ENCODE measurements at regions not wholly inside any gene's neighbourhood (a gene's known extent, or its start where the extent isn't known, plus 50 kb on each side); places are given as distances from the start of the nearest gene placed in this dataset.

DNA sequence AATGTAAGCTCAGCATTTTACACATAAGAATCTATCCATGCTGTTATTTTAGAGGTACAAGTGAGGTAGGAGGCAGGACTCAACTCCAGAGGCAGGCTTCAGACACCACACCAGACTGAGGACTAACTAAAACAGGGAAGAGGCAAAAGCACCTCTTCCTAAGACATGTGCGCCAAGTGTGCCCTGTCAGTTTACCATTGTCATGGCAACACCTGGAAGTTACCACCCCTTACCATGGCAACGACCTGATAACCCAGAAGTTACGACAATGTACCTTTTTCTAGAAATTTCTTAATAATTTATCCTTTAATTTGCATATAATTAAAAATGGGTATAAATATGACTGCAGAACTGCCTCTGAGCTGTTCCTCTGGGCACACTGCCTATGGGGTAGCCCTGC, 160.1 kb downstream of the FAM124B start:
- no peak overlapping the region for H3K27ac Mint-ChIP-seq
- no peaks in the 10 kb centered on the region for H3K4me1 Mint-ChIP-seq
- no peaks in the 10 kb centered on the region for H3K27me3 ChIP-seq (replicated peaks in 1 of 2; ENCODE audit: control insufficient read depth in 2 of 2, extremely low read depth in 1 of 2, insufficient read depth in 2 of 2, low read length in 1 of 2)
- peaks cover 12 to 14% of the 10 kb centered on the region in 2 donors for H3K27me3 Mint-ChIP-seq
- no peak overlapping the region for H3K4me3 Mint-ChIP-seq
- no CpG with 5 or more reads among the region's 3 CpGs for WGBS (ENCODE audit: insufficient coverage)
- no peaks in the 10 kb centered on the region for H3K9me3 ChIP-seq
- H3K27ac ChIP-seq (ENCODE audit: low read length): no peak overlapping the region
- ATAC-seq (replicated peaks in 1 of 4) (no peak), DNase-seq (no peak)
- CTCF ChIA-PET: interaction anchor here in 1 of 2 donors (0.7 kb wide), 1 partner anchor 1270 kb away, joined by 4 read pairs; no protein-coding TSS in a partner anchor
- no peak overlapping the region for H3K4me3 ChIP-seq (ENCODE audit: control insufficient read depth in 1 of 2, extremely low read depth in 1 of 2, low read length in 1 of 2)
- H3K4me1 ChIP-seq (ENCODE audit: control insufficient read depth in 1 of 2, extremely low read depth in 1 of 2, insufficient read depth in 2 of 2, low read length in 2 of 2): no peaks in the 10 kb centered on the region
- POLR2A ChIA-PET: no interaction called here
- no peaks in the 10 kb centered on the region for H3K36me3 Mint-ChIP-seq
- H3K9me3 Mint-ChIP-seq: peaks cover 0 to 6% (median 4%) of the 10 kb centered on the region in 3 donors
- H3K36me3 ChIP-seq (ENCODE audit: control insufficient read depth in 2 of 2, extremely low read depth in 1 of 2, insufficient read depth in 1 of 2, low read length in 1 of 2): no peaks in the 10 kb centered on the region

DNA sequence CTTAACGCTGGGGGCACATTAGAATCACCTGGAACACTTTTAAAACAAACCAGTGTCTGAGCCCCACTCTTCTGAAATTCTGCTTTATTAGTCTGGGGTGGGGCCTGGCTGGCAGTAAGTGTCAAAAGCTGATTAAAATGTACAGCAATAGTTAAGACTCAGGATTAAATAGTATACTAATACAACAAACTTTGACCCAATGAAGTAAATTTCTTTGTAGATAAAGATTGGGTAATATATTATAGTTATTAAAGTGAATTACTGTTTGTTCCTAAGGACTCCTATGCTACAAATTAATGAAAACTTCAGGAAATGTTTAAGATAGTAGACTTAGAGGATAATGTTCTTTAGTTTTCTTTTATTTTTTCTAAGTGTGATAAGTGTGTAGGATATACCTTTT, 160.9 kb downstream of the FAM124B start:
- Mint-ChIP-seq H3K4me3 (no peak overlapping the region), H3K9me3 (peaks cover 0 to 12% (median 6%) of the 10 kb centered on the region in 3 donors), H3K27me3 (peaks cover 14 to 16% of the 10 kb centered on the region in 2 donors), H3K4me1 (no peaks in the 10 kb centered on the region), H3K27ac (no peak overlapping the region), H3K36me3 (no peaks in the 10 kb centered on the region)
- H3K4me1 ChIP-seq (ENCODE audit: control insufficient read depth in 1 of 2, extremely low read depth in 1 of 2, insufficient read depth in 2 of 2, low read length in 2 of 2): no peaks in the 10 kb centered on the region
- no peaks in the 10 kb centered on the region for H3K27me3 ChIP-seq (replicated peaks in 1 of 2; ENCODE audit: control insufficient read depth in 2 of 2, extremely low read depth in 1 of 2, insufficient read depth in 2 of 2, low read length in 1 of 2)
- no peaks in the 10 kb centered on the region for H3K36me3 ChIP-seq (ENCODE audit: control insufficient read depth in 2 of 2, extremely low read depth in 1 of 2, insufficient read depth in 1 of 2, low read length in 1 of 2)
- H3K4me3 ChIP-seq (ENCODE audit: control insufficient read depth in 1 of 2, extremely low read depth in 1 of 2, low read length in 1 of 2): no peak overlapping the region
- no CpG with 5 or more reads among the region's 1 CpG for WGBS (ENCODE audit: insufficient coverage)
- ATAC-seq (replicated peaks in 1 of 4) (no peak), DNase-seq (no peak)
- POLR2A ChIA-PET: no interaction called here
- no peak overlapping the region for H3K27ac ChIP-seq (ENCODE audit: low read length)
- CTCF ChIA-PET: no interaction called here
- no peaks in the 10 kb centered on the region for H3K9me3 ChIP-seq

DNA sequence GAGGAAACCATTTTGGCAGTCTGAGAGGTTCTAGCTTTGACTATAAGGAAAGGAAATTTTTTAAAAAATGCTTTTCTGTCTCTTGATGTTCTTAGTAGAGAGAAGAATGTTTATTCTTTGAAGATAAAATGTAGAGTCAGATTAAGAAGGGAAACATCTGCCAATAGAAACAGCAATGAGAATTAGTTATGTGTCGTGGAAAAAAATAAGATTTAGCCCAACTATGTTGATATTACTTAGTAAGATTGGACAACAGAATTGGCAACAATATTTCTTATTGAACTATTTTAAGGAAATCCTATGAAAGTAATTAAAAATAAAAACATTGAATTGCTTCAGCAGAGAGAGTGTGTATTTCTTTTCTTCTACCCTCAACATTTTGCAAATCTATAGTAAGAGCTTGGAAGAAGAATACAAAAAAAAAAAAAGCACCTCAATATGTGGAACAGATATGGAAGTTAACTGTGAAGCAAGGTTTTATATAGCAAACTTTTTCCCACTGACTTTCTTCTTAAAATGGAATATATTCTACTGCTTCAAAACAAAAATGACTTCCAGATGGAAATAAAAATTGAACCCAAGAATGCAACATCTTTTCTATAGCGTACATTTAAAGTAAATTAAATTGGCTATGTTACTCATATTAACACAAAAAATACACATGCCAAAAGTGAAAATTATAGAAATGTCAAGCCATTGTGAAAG, 177.9 kb downstream of the FAM124B start:
- no peak for ATAC-seq (replicated peaks in 1 of 4)
- H3K4me1 ChIP-seq (ENCODE audit: control insufficient read depth in 1 of 2, extremely low read depth in 1 of 2, insufficient read depth in 2 of 2, low read length in 2 of 2): no peaks in the 10 kb centered on the region
- peaks cover 22 to 46% of the 10 kb centered on the region in 2 donors for H3K27me3 Mint-ChIP-seq
- no peaks in the 10 kb centered on the region for H3K36me3 Mint-ChIP-seq
- ChIA-PET CTCF (interaction anchor here in 1 of 2 donors (0.6 kb wide), 1 partner anchor 67 kb away, joined by 3 read pairs; no protein-coding TSS in a partner anchor), POLR2A (no interaction called here)
- no peak for DNase-seq
- no peaks in the 10 kb centered on the region for H3K4me1 Mint-ChIP-seq
- no peaks in the 10 kb centered on the region for H3K36me3 ChIP-seq (ENCODE audit: control insufficient read depth in 2 of 2, extremely low read depth in 1 of 2, insufficient read depth in 1 of 2, low read length in 1 of 2)
- H3K4me3 ChIP-seq (ENCODE audit: control insufficient read depth in 1 of 2, extremely low read depth in 1 of 2, low read length in 1 of 2): no peak overlapping the region
- H3K4me3 Mint-ChIP-seq: no peak overlapping the region
- H3K27ac Mint-ChIP-seq: no peak overlapping the region
- no peak overlapping the region for H3K27ac ChIP-seq (ENCODE audit: low read length)
- no peaks in the 10 kb centered on the region for H3K9me3 Mint-ChIP-seq
- peaks cover 0 to 8% of the 10 kb centered on the region in 2 experiments for H3K27me3 ChIP-seq (replicated peaks in 1 of 2; ENCODE audit: control insufficient read depth in 2 of 2, extremely low read depth in 1 of 2, insufficient read depth in 2 of 2, low read length in 1 of 2)
- no peaks in the 10 kb centered on the region for H3K9me3 ChIP-seq
- WGBS (ENCODE audit: insufficient coverage): no CpG with 5 or more reads among the region's 2 CpGs

DNA sequence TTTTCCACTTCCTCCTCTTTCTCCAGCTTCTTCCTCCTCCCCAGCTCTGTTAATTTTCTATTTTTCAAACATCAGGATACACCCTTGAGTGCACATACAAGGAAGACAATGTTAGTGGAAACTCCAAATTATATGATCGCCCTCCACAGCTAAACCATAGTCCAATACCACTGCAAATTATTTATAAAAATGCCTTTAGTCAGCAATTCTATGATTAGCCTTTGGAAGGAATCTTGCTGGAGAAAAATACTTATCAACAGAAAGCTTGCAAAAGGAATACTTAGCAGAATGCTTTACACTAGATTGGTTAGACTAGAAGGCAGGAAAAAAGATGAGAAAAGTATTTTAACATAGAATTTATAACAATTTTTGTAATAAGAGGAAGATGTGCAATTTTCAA, 178.9 kb downstream of the FAM124B start:
- CTCF ChIA-PET: interaction anchor here in 1 of 2 donors (0.6 kb wide), 1 partner anchor 57 kb away, joined by 3 read pairs; no protein-coding TSS in a partner anchor
- WGBS (ENCODE audit: insufficient coverage): no CpG with 5 or more reads among the region's 1 CpG

DNA sequence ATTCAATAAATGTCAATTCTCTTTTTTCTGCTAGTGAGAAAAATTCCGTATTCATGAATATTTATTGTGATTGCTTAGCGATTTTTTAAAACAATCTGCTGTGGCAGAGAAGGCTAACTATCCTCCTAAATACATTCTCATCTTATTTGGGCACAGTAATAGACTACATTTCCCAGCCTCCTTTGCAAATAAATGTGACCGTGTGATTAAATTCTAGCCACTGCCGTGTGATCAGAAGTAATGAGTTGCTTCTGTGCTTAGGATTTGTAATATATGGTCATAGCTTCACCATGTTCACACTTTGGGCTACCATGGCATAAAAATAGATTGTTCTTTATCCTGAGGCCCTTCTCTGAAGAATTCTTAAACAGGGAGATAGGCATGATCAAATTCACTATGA, 179.6 kb downstream of the FAM124B start:
- DNase-seq (no peak), ATAC-seq (replicated peaks in 1 of 4) (no peak)
- no peaks in the 10 kb centered on the region for H3K9me3 Mint-ChIP-seq
- ChIA-PET CTCF (interaction anchor here in 1 of 2 donors (0.6 kb wide), 1 partner anchor 58 kb away, joined by 3 read pairs; no protein-coding TSS in a partner anchor), POLR2A (no interaction called here)
- WGBS (ENCODE audit: insufficient coverage): 40% methylated on average over 1 of the region's 4 CpGs
- H3K27ac Mint-ChIP-seq: no peak overlapping the region
- peaks cover 0 to 8% of the 10 kb centered on the region in 2 experiments for H3K27me3 ChIP-seq (replicated peaks in 1 of 2; ENCODE audit: control insufficient read depth in 2 of 2, extremely low read depth in 1 of 2, insufficient read depth in 2 of 2, low read length in 1 of 2)
- H3K4me3 Mint-ChIP-seq: no peak overlapping the region
- H3K27ac ChIP-seq (ENCODE audit: low read length): no peak overlapping the region
- H3K27me3 Mint-ChIP-seq: peaks cover 14 to 39% of the 10 kb centered on the region in 2 donors
- H3K36me3 Mint-ChIP-seq: no peaks in the 10 kb centered on the region
- no peaks in the 10 kb centered on the region for H3K9me3 ChIP-seq
- no peak overlapping the region for H3K4me3 ChIP-seq (ENCODE audit: control insufficient read depth in 1 of 2, extremely low read depth in 1 of 2, low read length in 1 of 2)
- H3K4me1 Mint-ChIP-seq: no peaks in the 10 kb centered on the region
- no peaks in the 10 kb centered on the region for H3K36me3 ChIP-seq (ENCODE audit: control insufficient read depth in 2 of 2, extremely low read depth in 1 of 2, insufficient read depth in 1 of 2, low read length in 1 of 2)
- no peaks in the 10 kb centered on the region for H3K4me1 ChIP-seq (ENCODE audit: control insufficient read depth in 1 of 2, extremely low read depth in 1 of 2, insufficient read depth in 2 of 2, low read length in 2 of 2)

More for the DNA sequence above, 178.9 kb downstream of the FAM124B start:
- H3K36me3 Mint-ChIP-seq: no peaks in the 10 kb centered on the region
- DNase-seq (no peak), ATAC-seq (replicated peaks in 1 of 4) (no peak)
- Histone ChIP-seq H3K27me3 (replicated peaks in 1 of 2; ENCODE audit: control insufficient read depth in 2 of 2, extremely low read depth in 1 of 2, insufficient read depth in 2 of 2, low read length in 1 of 2) (peaks cover 0 to 8% of the 10 kb centered on the region in 2 experiments), H3K9me3 (no peaks in the 10 kb centered on the region), H3K4me1 (ENCODE audit: control insufficient read depth in 1 of 2, extremely low read depth in 1 of 2, insufficient read depth in 2 of 2, low read length in 2 of 2) (no peaks in the 10 kb centered on the region), H3K27ac (ENCODE audit: low read length) (no peak overlapping the region), H3K36me3 (ENCODE audit: control insufficient read depth in 2 of 2, extremely low read depth in 1 of 2, insufficient read depth in 1 of 2, low read length in 1 of 2) (no peaks in the 10 kb centered on the region), H3K4me3 (ENCODE audit: control insufficient read depth in 1 of 2, extremely low read depth in 1 of 2, low read length in 1 of 2) (no peak overlapping the region)
- no peak overlapping the region for H3K4me3 Mint-ChIP-seq
- H3K27me3 Mint-ChIP-seq: peaks cover 18 to 43% of the 10 kb centered on the region in 2 donors
- H3K27ac Mint-ChIP-seq: no peak overlapping the region
- H3K9me3 Mint-ChIP-seq: no peaks in the 10 kb centered on the region
- POLR2A ChIA-PET: no interaction called here
- H3K4me1 Mint-ChIP-seq: no peaks in the 10 kb centered on the region

DNA sequence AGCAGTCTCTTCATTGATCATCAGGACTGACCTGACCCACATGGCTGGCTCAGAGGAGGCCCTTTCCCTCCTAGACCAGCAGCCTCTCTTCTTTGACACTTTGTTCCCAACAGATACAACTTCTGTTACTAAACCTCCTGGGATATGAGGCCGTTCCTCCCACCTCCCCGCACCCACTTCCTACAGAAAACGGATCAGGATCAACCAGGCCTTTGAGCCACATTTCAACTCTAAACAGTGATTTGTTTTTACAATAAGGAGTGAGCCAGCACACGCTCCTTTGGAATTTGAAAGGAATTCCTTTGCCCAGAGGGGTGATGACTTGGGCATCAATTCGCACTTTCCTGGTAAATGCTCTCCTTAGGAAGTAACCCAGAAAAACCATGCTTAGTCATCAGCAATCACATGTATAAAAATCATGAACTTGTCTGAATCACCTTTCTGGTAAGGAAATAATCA, 180.4 kb downstream of the FAM124B start:
- POLR2A ChIA-PET: no interaction called here
- CTCF ChIA-PET: interaction anchor here in 1 of 2 donors (0.7 kb wide), 1 partner anchor 65 kb away, joined by 7 read pairs; no protein-coding TSS in a partner anchor

More for the DNA sequence above, 180.4 kb downstream of the FAM124B start:
- Mint-ChIP-seq H3K4me1 (no peaks in the 10 kb centered on the region), H3K27me3 (peaks cover 10 to 36% of the 10 kb centered on the region in 2 donors), H3K27ac (no peak overlapping the region), H3K9me3 (no peaks in the 10 kb centered on the region), H3K36me3 (no peaks in the 10 kb centered on the region), H3K4me3 (no peak overlapping the region)
- no peaks in the 10 kb centered on the region for H3K36me3 ChIP-seq (ENCODE audit: control insufficient read depth in 2 of 2, extremely low read depth in 1 of 2, insufficient read depth in 1 of 2, low read length in 1 of 2)
- DNase-seq (no peak), ATAC-seq (replicated peaks in 1 of 4) (no peak)
- no peak overlapping the region for H3K27ac ChIP-seq (ENCODE audit: low read length)
- no peaks in the 10 kb centered on the region for H3K4me1 ChIP-seq (ENCODE audit: control insufficient read depth in 1 of 2, extremely low read depth in 1 of 2, insufficient read depth in 2 of 2, low read length in 2 of 2)
- peaks cover 0 to 8% of the 10 kb centered on the region in 2 experiments for H3K27me3 ChIP-seq (replicated peaks in 1 of 2; ENCODE audit: control insufficient read depth in 2 of 2, extremely low read depth in 1 of 2, insufficient read depth in 2 of 2, low read length in 1 of 2)
- H3K9me3 ChIP-seq: no peaks in the 10 kb centered on the region
- 100% methylated on average over 1 of the region's 5 CpGs for WGBS (ENCODE audit: insufficient coverage)
- no peak overlapping the region for H3K4me3 ChIP-seq (ENCODE audit: control insufficient read depth in 1 of 2, extremely low read depth in 1 of 2, low read length in 1 of 2)

Data from T-cell (primary cell).